NCI-H2029 (cell line): ENCODE measurements at regions not wholly inside any gene's neighbourhood (a gene's known extent, or its start where the extent isn't known, plus 50 kb on each side); places are given as distances from the start of the nearest gene placed in this dataset.
"Not testable (repeated sequence)": the region's sequence is repeated elsewhere in the genome, so short reads cannot be mapped to it uniquely, and the experiment has no call there.

Source experiments
- DNase-seq: peaks from one replicate; lab custom pipeline; 2025; lab: John Stamatoyannopoulos, UW

DNA sequence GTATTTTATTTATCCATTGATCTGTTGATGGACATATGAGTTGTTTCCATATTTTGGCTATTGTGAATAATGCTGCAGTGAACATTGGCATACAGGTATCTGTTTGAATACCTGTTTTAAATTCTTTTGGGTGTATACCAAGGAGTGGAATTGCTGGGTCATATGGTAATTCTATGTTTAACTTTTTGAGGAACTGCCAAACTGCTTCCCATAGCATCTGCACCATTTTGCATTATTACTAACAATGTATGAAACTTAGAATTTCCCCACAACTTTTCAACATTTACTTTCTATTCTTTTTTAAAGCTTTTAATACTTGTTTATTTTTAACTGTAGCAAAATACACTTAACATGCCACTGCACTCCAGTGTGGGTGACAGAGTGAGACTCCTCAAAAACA is 57.0 kb upstream of the MSN start:
- no peak for DNase-seq

DNA sequence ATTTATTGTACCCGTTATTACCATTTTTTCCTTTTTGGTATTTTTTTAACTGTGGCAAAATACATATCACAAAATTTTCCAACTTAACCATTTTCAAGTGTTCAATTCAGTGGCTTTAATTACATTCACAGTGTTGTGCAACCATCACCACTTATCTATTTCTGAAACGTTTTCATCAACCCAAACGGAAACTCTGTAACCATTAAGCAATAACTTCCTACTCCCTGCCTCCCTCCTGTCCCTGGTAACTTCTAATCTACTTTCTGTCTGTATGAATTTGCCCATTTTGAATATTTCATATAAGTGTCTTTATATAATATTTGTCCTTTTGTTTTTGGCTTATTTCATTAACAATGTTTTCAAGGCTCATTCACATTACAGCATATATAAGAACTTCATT is 57.4 kb upstream of the MSN start:
- DNase-seq, result no peak

DNA sequence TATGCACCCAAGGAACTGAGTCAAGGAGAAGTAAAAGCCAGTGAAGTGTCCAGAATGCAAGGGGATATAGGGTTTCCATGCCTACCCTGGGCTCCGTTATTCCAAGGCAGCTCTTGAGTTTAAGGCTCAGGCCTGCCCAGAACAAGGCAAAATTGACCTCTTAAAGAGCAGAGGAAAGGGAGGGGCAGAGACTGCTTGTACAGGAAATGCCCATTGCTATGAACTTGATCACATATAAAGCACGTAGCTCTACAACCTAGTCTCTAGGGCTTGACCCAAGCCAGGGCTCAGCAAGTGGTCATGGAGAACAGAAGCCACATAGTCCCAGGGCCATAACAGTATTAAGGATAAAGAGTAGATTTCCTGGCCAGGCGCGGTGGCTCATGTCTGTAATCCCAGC is 58.2 kb upstream of the MSN start:
- DNase-seq, result no peak

DNA sequence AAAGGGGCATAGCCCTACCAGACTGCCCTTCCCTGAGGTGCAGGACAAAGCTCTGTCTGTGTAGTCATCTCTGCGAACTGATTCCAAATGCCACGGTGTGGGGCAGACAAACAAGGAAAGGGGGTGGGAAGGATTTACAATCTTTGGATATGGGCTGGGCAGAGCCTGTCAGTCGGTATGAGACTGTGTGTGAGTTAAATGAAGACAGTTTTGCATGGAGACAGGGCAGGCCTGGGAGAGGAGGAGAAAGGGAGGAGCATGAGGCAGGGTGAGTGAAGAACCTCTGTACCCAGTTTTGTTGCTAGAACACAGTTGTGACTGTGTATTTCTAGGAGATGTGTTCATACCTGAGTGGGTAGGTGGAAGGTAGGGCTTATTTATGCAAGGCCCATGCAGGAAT is 59.4 kb upstream of the MSN start:
- no peak for DNase-seq

DNA sequence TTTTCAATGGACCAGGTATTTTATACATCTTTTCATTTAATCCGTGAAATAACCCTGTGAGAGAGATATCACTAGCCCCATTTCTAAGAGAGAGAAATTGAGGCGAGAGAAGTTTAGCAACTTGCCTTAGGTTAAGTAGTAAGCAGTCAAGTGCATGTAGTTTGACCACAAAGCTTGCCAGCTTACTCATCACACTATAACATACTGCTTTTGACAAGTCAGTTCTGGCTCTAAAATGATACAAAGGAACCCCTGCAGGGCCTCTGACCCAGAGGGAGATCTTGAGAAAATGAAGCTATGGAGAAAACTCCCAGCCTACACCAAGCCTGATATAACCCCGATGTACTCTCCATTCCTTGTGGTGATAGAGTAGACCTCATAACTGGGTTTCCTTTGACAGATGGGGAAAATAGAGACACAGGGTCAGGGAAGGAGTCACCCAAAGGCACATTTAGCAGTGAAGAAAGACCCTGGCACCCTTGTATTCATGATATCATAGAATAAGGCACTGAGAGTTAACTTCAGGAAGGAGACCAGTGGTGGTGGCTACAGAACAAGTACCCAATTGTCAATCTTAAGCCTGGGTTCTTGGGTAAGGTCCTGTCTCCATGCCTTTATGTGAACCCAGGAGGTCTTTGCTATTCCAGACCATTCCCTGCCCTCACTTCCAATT is 60.2 kb upstream of the MSN start:
- DNase-seq, result no peak

DNA sequence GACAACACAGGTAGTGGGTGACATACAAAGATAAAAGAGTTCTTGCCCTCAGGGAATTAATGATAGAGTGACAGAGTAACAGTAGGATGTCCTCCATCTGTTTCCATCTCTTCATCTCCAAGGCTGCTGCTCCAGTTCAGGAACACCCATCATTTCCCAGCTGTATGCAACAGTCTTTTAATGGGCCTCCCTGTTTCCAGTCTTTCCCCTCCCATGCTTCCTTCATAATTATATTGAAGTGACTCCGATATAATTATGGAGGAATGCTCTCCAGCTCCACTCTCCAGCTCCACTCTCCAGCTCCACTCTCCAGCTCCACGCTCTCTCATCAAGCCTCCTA is 65.3 kb upstream of the MSN start:
- DNase-seq, result no peak

DNA sequence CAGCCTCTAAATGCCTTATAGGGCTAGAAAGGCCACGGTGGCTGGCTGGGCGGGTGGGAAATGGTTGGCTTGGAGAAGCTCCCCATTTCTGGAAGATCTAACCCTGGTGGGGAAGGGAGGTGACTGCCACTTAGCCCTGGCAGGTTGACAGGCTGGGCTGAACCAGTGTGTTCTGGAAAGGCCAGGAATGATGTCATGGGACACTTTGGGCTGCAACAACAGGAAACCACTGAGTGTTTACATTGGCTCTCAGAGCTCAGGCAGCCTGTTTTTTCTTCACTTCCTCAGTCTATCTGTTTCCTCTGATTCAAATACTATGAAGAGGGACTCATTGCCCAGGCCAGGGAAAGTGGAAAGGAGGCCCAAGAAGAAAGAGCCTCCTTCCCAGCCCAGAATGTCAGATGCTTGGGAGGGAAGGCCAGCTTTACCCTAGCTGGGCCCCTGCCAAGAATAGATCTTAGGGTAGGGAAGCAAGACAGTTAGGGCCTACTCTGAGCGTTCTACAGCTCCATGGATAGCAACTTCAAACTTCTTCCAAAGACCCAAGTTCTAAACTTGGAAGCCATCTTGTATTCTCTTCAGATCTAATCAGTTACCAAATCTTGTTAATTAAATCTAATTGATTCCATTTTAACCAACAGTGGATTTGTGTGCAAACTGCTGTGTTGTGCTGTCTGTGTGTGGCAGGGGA is 65.8 kb upstream of the MSN start:
- DNase-seq, result peak; percentile 87

DNA sequence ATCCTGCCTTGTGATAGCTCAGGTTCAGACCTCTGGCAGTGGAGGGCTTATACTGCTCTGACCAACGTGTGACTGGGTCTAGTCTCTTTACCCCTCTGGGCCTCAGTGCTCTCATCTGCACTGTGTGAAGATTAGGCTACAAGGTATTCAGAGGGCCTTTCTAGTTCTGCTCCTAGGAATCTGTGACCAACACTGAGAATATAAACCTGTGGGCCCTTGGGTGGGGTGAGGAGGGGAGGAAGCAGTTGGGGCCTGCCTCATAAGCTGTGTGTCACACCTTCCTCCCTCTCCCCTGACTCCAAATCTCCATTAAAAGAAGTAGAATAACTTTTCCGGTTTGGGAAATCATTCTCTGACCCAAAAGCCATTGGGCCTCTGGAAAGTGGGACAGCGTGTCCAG is 66.3 kb upstream of the MSN start:
- DNase-seq, result no peak

DNA sequence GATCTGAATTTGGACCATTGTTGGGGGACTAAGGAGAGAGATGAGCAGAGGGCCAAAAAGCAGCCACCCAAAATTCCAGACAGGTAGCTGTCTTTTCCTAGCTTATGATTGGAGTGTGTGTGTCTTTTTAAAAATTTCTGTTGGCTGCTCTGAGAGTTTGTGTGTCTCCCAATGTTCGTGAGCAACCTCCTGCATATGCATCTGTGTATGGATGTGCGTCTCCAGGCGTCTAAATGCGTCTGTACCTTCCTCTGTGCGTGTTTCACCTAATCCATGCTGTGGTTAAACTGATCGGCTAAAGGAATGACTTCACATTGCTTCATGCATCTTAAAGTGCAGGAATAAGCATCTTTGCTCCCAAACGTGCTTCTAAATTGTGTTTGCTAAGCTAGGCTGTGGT is 65.5 kb upstream of the LAS1L start:
- DNase-seq, result no peak

DNA sequence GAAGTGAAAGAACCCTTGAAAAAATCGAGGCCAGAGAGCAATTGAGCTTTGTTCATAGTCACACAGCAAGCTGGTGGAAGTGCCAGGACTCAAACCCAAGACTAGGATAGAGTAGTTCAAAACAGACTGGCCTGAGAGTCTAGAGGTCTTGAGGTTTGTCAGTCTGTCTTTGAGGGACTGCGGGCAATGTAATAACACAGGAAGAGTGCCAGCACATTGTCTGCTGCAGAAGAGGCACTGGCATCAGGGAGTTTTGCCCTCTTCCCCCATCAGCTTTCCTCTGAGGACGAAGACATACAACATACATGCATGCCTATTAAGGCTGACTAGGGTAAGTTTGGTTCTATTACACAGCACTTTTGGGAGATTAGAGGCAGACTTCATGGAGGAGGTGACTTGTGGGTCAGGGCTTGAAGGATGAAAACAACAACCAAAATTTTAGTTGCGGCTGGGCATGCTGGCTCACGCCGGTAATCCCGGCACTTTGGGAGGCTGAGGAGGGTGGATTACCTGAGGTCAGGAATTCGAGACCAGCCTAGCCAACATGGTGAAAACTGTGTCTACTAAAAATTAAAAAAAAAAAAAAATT is 64.1 kb upstream of the LAS1L start:
- no peak for DNase-seq

DNA sequence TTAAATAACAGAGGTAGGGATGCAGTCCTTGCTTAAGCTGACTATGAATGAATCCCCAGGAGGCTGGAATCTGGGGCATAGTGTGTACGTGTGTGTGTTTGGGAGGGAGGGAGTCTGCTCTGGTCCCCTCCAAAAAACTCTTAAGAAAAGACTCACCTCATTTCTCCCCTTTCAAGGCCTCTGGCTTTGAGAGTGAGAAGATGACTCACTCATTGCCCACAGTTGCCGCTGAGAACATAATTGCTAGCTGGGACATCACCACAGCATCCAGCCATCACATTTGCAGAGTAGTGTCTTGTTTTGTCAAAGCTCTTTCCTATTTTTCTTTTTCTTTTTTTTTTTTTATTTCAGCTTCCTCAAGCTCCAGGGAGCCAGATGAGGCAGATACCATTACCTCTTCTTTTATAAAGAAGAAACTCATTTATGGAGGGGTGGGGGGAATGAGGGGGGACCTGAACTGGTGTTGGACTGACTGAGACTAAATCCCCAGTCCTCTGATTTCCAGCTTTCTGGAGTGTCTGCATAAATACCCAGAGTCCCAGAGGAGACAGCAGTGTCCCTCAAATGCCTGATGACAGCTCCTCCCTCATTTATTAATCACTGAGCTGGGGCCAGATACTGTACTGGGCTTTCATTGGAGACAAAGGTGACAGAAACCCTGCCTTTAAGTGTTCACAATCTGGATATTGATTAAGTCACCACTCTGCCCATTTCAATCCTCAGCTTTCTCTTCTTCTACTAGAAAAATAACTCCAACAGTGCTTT is 61.9 kb upstream of the LAS1L start:
- DNase-seq, result no peak

DNA sequence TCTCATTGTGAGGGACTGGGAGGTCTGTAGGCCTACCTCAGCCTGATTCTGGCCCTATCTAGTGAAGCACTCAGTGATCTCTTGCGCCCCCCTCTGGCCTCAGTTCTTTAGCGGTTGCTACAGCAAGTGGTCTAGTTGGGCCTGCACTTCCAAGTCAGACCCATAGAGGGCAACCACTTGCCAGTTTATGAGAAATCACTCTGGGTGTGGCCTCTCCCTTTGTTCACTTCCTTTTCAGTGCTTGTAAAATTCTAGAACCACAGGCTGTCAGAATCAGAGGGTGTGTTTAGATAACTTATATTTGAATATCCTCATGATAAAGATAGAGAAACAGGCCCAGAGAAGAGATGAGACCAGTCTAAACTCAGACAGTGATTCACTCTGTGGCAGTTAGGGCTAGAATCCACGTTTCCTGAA is 60.9 kb upstream of the LAS1L start:
- DNase-seq, result peak; percentile 83

DNA sequence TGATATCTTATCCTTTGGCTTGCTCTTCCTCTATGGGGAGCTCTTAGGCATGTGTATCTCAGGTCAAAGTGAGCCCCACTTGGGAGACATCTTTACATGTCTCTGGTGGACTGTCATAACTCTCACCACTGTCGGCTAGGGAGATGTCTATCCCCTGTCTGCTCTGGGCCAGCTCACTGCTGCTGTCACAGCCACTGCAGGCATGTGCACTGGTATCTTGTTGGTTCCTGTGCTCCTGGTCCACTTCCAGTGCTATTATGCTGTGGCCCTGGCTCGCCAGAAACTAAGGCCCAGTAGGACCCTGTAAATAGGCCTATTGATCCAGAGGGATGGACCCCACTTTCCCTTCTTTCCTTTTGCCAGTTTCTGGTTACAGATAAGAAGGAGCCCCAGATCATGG is 56.6 kb upstream of the LAS1L start:
- DNase-seq, result no peak

DNA sequence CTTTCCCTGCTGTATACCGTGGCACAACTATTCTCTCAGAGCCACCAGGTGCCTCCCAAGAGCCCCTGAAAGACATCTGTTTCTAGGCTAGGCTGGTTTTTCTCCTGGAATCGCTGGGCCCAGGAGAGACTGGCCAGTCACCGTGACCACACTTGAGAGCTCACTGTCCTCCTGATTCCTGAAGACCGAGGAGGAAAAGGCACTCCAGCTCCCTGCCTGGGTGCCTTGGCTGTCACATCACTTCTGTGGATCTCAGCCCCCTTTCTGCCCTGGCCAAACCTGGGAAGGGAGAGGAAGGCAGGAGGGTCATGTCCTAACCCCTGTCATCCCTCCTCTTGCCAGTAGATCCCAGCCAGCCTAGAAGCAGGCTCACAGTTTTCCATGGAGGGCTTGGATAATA is 54.7 kb upstream of the LAS1L start:
- DNase-seq, result no peak

DNA sequence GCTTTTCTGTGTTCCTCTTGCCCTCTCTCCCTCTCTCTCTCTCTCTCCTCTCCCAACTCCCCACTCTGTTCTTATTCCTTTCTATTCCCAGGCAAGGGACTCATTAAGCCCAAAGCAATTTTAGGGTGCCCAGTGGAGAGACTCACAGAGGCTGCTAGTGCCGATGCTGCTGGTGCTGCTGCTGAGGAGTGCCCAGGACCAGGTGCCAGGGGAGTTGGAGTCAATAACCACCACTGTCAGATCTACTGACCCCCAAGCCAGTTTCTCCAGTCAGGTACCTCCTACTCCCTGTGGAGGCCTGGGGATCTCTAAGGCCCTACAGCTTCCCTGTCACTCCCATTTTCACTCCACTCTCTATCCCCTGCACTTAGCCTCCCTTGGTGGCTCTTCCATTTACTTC is 54.2 kb upstream of the LAS1L start:
- DNase-seq, result no peak

DNA sequence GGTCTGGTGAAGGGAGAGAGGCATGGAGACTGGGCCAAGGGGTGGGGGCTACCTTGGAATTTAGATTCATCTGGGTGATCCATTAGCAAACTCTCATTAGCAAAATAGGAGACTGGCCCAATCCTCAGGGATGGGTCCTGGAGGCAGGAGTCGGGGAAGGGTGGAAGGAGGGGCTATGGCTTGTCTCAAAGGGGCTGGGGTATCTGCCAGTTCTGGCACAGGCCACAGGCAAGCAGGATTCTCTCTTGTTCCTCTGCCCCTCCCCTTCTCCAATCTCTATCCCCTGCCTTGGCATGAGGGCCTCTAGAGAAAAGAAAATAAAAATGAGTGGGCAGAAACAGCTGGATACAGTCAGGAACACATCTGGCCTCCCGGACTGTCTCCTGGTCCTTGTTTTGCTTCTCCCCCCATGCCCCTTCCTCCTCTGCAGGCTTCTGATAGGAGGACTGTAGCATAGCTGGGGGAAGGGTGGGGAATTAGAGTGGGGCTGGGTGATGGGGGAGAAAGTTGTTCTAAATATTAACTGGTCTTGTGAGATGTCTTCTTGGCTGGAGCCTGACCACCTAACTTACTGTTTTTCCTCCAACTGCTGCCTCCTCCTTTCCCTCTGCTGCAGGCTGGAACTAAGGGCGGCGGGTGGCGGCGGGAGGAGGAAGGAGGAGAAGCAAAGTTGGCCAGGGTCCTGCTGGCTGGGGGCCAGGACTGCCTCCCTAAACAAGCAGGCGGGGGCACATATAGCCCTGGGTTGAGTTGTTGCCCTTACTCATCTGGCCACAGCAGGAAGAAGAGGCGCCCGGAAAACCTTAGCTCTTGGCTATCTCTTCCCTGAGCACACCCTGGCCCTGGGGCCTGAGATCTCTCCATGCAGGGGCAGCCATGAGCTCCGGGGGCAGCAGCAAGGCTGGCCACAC is 53.3 kb upstream of the LAS1L start:
- DNase-seq, result peak; percentile 71

DNA sequence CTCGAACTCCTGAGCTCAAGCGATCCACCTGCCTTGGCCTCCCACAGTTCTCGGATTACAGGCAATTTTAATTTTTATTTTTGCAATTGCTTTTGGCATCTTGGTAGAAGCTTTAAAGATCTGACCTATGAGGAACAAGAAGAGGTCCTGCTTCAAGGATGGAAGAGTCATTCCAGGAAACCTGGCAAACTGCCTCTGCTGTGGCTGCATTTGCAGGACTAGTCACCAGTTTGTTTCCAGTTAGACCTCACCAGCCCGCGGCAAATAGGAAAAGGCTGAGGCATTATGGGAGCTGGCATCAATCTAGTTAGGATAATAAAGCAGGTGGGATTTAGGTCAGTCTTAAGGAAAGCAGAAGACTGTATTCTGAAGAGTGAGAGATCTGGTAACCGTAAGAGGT is 51.9 kb upstream of the LAS1L start:
- peak; percentile 13 for DNase-seq

DNA sequence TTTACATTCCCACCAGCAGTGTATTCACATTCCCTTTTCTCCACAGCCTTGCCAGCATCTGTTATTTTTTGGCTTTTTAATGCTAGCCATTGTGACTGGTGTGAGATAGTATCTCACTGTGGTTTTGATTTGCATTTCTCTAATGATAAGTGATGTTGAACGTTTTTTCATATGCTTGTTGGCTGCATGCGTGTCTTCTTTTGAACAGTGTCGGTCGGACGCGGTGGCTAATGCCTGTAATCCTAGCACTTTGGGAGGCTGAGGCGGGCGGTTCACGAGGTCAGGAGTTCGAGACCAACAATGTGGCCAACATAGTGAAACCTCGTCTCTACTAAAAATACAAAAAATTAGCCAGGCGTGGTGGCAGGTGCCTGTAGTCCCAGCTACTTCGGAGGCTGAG is 50.6 kb upstream of the LAS1L start:
- DNase-seq, result not testable (repeated sequence)
